SU-DHL-6 (cell line): ENCODE measurements at regions not wholly inside any gene's neighbourhood (a gene's known extent, or its start where the extent isn't known, plus 50 kb on each side); places are given as distances from the start of the nearest gene placed in this dataset.

Experiments used
- H2AFZ ChIP-seq: fragments of 200-600 bp; sonication (generic); 2 replicates; pipeline ENCODE4 v1.6.1; 2014; ENCODE audit warnings: low read depth, mild to moderate bottlenecking, moderate library complexity, mixed read lengths, antibody characterized with exemption, low read length; ENCODE audit not compliant: severe bottlenecking
- H3F3A ChIP-seq: fragments of 200-600 bp; shearing (Covaris generic); 2 replicates; pipeline ENCODE4 v1.6.0; 2016; ENCODE audit warnings: antibody characterized with exemption, mild to moderate bottlenecking; ENCODE audit not compliant: insufficient read depth
- H3K27ac ChIP-seq: fragments of 200-600 bp; sonication (generic); 2 replicates; pipeline ENCODE4 v1.5.1; 2016; ENCODE audit warnings: low read depth, mild to moderate bottlenecking, low read length, moderate library complexity, mixed read lengths
- H3K27me3 ChIP-seq: fragments of 200-600 bp; sonication (generic), shearing (Covaris generic); 2 replicates; pipeline ENCODE4 v1.6.0; 2014; ENCODE audit warnings: mild to moderate bottlenecking, low read length
- H3K36me3 ChIP-seq: fragments of 200-600 bp; sonication (generic); 2 replicates; pipeline ENCODE4 v1.6.1; 2014; ENCODE audit warnings: mild to moderate bottlenecking, low read length, mixed read lengths
- H3K4me2 ChIP-seq: fragments of 300-600, 200-600 bp; shearing (Covaris generic), sonication (generic); 2 replicates; pipeline ENCODE4 v1.6.0; 2014; ENCODE audit warnings: low read length, low read depth, mild to moderate bottlenecking; ENCODE audit not compliant: poor library complexity, severe bottlenecking
- H3K4me3 ChIP-seq: fragments of 200-600 bp; sonication (generic); 2 replicates; pipeline ENCODE4 v1.5.1; 2014; ENCODE audit warnings: antibody characterized with exemption, low read length, mild to moderate bottlenecking, mixed read lengths; ENCODE audit not compliant: insufficient read depth, poor library complexity, severe bottlenecking
- H3K79me2 ChIP-seq: fragments of 200-600 bp; sonication (generic); 2 replicates; pipeline ENCODE4 v1.6.1; 2014; ENCODE audit warnings: mild to moderate bottlenecking, low read length, moderate library complexity; ENCODE audit not compliant: insufficient read depth
- H3K9ac ChIP-seq: fragments of 200-600 bp; sonication (generic); 2 replicates; pipeline ENCODE4 v1.7.0; 2014; ENCODE audit warnings: mild to moderate bottlenecking, low read length
- H3K9me2 ChIP-seq: fragments of 200-600 bp; sonication (generic); replicated peaks from 2 replicates; pipeline ENCODE4 v1.6.1; 2014; ENCODE audit warnings: low read length; ENCODE audit not compliant: insufficient read depth
- H3K9me3 ChIP-seq: fragments of 200-600 bp; sonication (generic); 2 replicates; pipeline ENCODE4 v1.6.1; 2014; ENCODE audit warnings: low read length, mixed read lengths; ENCODE audit not compliant: insufficient read depth
- H4K20me1 ChIP-seq: fragments of 200-600 bp; sonication (generic); 2 replicates; pipeline ENCODE4 v1.6.1; 2014; ENCODE audit warnings: low read depth, mild to moderate bottlenecking, antibody characterized with exemption, low read length, moderate library complexity, mixed read lengths
- CTCF ChIP-seq: fragments of 200-600 bp; sonication (generic); IDR thresholded peaks from one replicate; pipeline ENCODE4 v1.5.1; 2017; ENCODE audit warnings: antibody characterized with exemption, mild to moderate bottlenecking, low read length, moderate library complexity; ENCODE audit not compliant: insufficient read depth, poor library complexity, severe bottlenecking
- EZH2phosphoT487 ChIP-seq: fragments of 200-600 bp; sonication (generic), shearing (Covaris generic); conservative IDR thresholded peaks from 2 replicates; pipeline ENCODE4 v1.6.1; 2018; ENCODE audit warnings: mild to moderate bottlenecking, antibody characterized with exemption, low read length, moderate library complexity, mixed read lengths

GRCh38 chr18:4906856-4907255 is 290.2 kb downstream of the AKAIN1 start:
- no peak overlapping the region for H3K9ac ChIP-seq
- no peak overlapping the region for H2AFZ ChIP-seq
- no peak overlapping the region for H3K4me3 ChIP-seq

GRCh38 chr18:4888251-4889040 is 308.6 kb downstream of the AKAIN1 start:
- no peak for TF ChIP-seq CTCF
- no peak for TF ChIP-seq EZH2phosphoT487
- H3K9me3 ChIP-seq: no peaks in the 10 kb centered on the region
- H2AFZ ChIP-seq: no peak overlapping the region
- H3K36me3 ChIP-seq: no peaks in the 10 kb centered on the region
- H3K27me3 ChIP-seq: no peaks in the 10 kb centered on the region
- no peaks in the 10 kb centered on the region for H3F3A ChIP-seq
- no peaks in the 10 kb centered on the region for H4K20me1 ChIP-seq
- no peak overlapping the region for H3K27ac ChIP-seq
- no peak overlapping the region for H3K4me3 ChIP-seq
- H3K9me2 ChIP-seq: no peaks in the 10 kb centered on the region
- no peak overlapping the region for H3K9ac ChIP-seq
- no peaks in the 10 kb centered on the region for H3K79me2 ChIP-seq
- no peak overlapping the region for H3K4me2 ChIP-seq

More at GRCh38 chr18:4906856-4907255, 290.2 kb downstream of the AKAIN1 start:
- Histone ChIP-seq H3K27me3 (no peaks in the 10 kb centered on the region), H3K27ac (no peak overlapping the region), H3F3A (no peaks in the 10 kb centered on the region), H3K36me3 (no peaks in the 10 kb centered on the region), H3K79me2 (no peaks in the 10 kb centered on the region), H3K9me2 (no peaks in the 10 kb centered on the region), H4K20me1 (no peaks in the 10 kb centered on the region), H3K9me3 (no peaks in the 10 kb centered on the region), H3K4me2 (no peak overlapping the region)
- TF ChIP-seq EZH2phosphoT487: no peak
- TF ChIP-seq CTCF: no peak

DNA sequence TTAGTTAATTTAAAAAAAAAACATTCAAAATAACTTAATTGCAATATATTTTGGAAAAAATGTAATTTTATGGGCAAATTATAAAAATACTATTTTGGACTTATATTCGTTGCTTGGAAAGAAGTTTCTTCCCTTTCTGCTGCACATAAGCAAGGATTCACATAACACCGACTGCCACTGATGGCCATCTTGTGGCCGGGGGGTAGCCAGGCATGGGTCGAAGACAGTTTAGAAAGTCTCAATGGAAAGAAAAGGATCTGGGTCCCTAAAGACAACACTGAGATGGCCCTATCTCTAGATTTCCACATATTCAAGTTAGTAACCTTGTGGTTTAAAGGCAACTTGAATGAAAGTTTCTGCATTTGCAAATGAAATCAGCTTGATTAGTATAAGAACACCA is 318.6 kb downstream of the AKAIN1 start:
- H3K9me2 ChIP-seq: no peaks in the 10 kb centered on the region
- H4K20me1 ChIP-seq: no peaks in the 10 kb centered on the region
- H3K4me2 ChIP-seq: no peak overlapping the region
- no peaks in the 10 kb centered on the region for H3K27me3 ChIP-seq
- no peaks in the 10 kb centered on the region for H3F3A ChIP-seq
- TF ChIP-seq CTCF (no peak), EZH2phosphoT487 (no peak)
- no peak overlapping the region for H3K27ac ChIP-seq
- H2AFZ ChIP-seq: no peak overlapping the region
- no peaks in the 10 kb centered on the region for H3K36me3 ChIP-seq
- no peaks in the 10 kb centered on the region for H3K9me3 ChIP-seq
- no peaks in the 10 kb centered on the region for H3K79me2 ChIP-seq
- H3K4me3 ChIP-seq: no peak overlapping the region
- no peak overlapping the region for H3K9ac ChIP-seq
